Ascending aorta (tissue), 2 donors: ENCODE measurements at regions not wholly inside any gene's neighbourhood (a gene's known extent, or its start where the extent isn't known, plus 50 kb on each side); places are given as distances from the start of the nearest gene placed in this dataset.
"Not testable (repeated sequence)": the region's sequence is repeated elsewhere in the genome, so short reads cannot be mapped to it uniquely, and the experiment has no call there.

Experiments used
- DNase-seq, 2 donors: peaks; one replicate each; pipeline ENCODE4 v3.0.0-alpha.2; 2019; ENCODE audit warnings: low spot score in 2 of 2
- H3K27ac ChIP-seq, 2 donors: fragments of 200-600 bp; sonication (generic); one replicate each; pipeline ENCODE4 v1.5.1; 2016 to 2017; ENCODE audit warnings: mild to moderate bottlenecking in 1 of 2
- H3K27me3 ChIP-seq: fragments of 200-600 bp; sonication (generic); one replicate; pipeline ENCODE4 v1.5.1; 2017
- H3K36me3 ChIP-seq, 2 donors: fragments of 200-600 bp; sonication (generic); one replicate each; pipeline ENCODE4 v1.5.1; 2016
- H3K4me1 ChIP-seq, 2 donors: fragments of 200-600 bp; sonication (generic); one replicate each; pipeline ENCODE4 v1.5.1; 2016 to 2017; ENCODE audit warnings: mild to moderate bottlenecking in 1 of 2
- H3K4me3 ChIP-seq, 2 donors: fragments of 200-600 bp; sonication (generic); one replicate each; pipeline ENCODE4 v1.5.1; 2016 to 2017; ENCODE audit warnings: mild to moderate bottlenecking in 1 of 2
- H3K9me3 ChIP-seq, 2 donors: fragments of 200-600 bp; sonication (generic); one replicate each; pipeline ENCODE4 v1.5.1; 2016
- intact Hi-C: fragments of 100-400 bp; cut with DNase I; formaldehyde crosslinking; loops from one replicate; pipeline ENCODE4 v1.15.1; 2023
- TF ChIP-seq, protein P1 (sequence below), 3 experiments: fragments of 200-600 bp in 2 of 3; fragments of 450-650 bp in 1 of 3; sonication (generic) in 2 of 3; IDR thresholded peaks; one replicate each; pipeline ENCODE4 v1.5.1; 2016 to 2019; ENCODE audit warnings: antibody characterized with exemption in 3 of 3, mild to moderate bottlenecking in 1 of 3, moderate library complexity in 1 of 3

DNA sequence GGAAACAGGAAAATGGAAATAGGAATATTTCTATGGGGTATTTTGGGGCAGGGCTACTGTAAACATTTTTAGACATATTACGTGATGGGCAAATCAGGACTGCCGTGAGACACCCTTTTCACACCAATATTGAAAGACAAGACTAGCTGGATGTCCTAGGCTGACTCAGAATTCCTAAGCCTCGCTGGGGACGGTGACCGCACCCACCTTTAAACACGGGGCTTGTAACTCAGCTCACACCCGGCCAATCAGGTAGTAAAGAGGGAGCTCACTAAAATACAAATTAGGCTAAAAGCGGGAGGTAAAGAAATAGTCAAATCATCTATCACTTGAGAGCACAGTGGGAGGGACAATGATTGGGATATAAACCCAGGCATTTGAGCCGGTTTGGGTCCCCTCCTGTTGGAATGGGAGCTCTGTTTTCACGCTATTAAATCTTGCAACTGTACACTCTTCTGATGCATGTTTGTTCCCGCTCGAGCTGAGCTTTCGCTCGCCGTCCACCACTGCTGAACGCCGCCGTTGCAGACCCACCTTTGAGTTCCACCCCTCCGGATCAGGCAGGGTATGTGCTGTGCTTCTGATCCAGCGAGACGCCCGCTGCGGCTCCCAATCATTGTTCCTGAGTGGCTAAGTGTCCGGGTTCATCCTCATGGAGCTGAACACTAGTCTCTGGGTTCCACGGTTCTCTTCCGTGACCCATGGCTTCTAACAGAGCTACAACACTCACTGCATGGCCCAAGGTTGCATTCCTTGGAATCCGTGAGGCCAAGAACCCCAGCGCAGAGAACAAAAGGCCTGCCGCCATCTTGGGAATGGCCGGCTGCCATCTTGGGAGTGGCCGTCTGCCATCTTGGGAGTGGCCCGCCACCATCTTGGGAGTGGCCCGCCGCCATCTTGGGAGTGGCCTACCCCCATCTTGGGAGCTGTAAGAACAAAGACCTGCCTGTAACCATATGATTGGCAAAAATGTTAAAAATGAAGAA, 152.6 kb downstream of the CRLF2 start:
- H3K4me3 ChIP-seq: no peak overlapping the region
- peaks cover 0 to 9% of the 10 kb centered on the region in 2 donors for H3K9me3 ChIP-seq
- intact Hi-C loops: no loop called here
- H3K36me3 ChIP-seq: no peaks in the 10 kb centered on the region
- H3K27ac ChIP-seq: no peak overlapping the region
- H3K27me3 ChIP-seq: no peaks in the 10 kb centered on the region
- DNase-seq: peak in 1 of 2 donors; percentile 50
- H3K4me1 ChIP-seq: no peaks in the 10 kb centered on the region
- TF ChIP-seq, protein P1, sequence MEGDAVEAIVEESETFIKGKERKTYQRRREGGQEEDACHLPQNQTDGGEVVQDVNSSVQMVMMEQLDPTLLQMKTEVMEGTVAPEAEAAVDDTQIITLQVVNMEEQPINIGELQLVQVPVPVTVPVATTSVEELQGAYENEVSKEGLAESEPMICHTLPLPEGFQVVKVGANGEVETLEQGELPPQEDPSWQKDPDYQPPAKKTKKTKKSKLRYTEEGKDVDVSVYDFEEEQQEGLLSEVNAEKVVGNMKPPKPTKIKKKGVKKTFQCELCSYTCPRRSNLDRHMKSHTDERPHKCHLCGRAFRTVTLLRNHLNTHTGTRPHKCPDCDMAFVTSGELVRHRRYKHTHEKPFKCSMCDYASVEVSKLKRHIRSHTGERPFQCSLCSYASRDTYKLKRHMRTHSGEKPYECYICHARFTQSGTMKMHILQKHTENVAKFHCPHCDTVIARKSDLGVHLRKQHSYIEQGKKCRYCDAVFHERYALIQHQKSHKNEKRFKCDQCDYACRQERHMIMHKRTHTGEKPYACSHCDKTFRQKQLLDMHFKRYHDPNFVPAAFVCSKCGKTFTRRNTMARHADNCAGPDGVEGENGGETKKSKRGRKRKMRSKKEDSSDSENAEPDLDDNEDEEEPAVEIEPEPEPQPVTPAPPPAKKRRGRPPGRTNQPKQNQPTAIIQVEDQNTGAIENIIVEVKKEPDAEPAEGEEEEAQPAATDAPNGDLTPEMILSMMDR (IDR thresholded peaks at IDR 0.05): no peak

DNA sequence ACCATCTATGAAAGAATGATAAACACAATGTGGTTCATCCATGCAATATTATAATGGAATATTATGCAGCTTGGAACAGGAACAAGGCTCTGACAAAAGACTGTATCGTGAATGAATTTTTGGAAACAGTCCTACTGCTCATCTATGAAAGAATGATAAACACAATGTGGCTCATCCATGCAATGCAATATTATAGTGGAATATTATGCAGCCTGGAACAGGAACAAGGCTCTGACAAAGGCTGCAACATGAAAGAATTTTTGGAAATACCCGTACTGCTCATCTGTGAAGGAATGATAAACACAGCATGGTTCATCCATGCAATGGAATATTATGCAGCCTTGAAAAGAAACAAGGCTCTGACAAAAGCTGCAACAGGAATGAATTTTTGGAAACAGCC, 158.8 kb downstream of the CRLF2 start:
- H3K36me3 ChIP-seq, H3K4me1 ChIP-seq, intact Hi-C loops, DNase-seq, H3K27ac ChIP-seq, H3K4me3 ChIP-seq, H3K27me3 ChIP-seq: not testable (repeated sequence)
- H3K9me3 ChIP-seq: peaks cover 5 to 34% of the 10 kb centered on the region in 2 donors

DNA sequence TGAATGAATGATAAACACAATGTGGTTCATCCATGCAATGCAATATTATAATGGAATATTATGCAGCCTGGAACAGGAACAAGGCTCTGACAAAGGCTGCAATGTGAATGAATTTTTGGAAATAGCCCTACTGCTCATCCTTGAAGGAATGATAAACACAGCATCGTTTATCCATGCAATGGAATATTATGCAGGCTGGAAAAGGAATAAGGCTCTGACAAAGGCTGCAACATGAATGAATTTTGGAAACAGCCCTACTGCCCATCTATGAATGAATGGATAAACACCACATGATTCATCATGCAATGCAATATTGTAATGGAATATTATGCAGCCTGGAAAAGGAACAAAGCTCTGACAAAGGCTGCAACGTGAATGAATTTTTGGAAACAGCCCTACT, 159.4 kb downstream of the CRLF2 start:
- no peak for DNase-seq
- Histone ChIP-seq H3K36me3 (no peaks in the 10 kb centered on the region), H3K4me3 (no peak overlapping the region), H3K4me1 (no peaks in the 10 kb centered on the region), H3K27me3 (no peaks in the 10 kb centered on the region), H3K9me3 (peaks cover 5 to 34% of the 10 kb centered on the region in 2 donors), H3K27ac (no peak overlapping the region)
- intact Hi-C loops: no loop called here
- TF ChIP-seq, protein P1 (IDR thresholded peaks at IDR 0.05): no peak

DNA sequence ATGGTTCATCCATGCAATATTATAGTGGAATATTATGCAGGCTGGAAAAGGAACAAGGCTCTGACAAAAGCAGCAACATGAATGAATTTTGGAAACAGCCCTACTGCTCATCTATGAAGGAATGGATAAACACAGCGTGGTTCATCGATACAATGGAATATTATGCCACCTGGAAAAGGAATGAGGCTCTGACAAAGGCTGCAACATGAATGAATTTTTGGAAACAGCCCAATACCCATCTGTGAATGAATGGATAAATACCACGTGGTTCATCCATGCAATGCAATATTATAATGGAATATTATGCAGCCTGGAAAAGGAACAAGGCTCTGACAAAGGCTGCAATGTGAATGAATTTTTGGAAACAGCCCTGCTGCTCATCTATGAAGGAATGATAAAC, 160.4 kb downstream of the CRLF2 start:
- Histone ChIP-seq H3K27me3 (no peaks in the 10 kb centered on the region), H3K4me1 (no peaks in the 10 kb centered on the region), H3K4me3 (no peak overlapping the region), H3K36me3 (no peaks in the 10 kb centered on the region), H3K9me3 (peaks cover 5 to 34% of the 10 kb centered on the region in 2 donors), H3K27ac (no peak overlapping the region)
- no peak for DNase-seq
- TF ChIP-seq, protein P1 (IDR thresholded peaks at IDR 0.05): no peak
- intact Hi-C loops: no loop called here

DNA sequence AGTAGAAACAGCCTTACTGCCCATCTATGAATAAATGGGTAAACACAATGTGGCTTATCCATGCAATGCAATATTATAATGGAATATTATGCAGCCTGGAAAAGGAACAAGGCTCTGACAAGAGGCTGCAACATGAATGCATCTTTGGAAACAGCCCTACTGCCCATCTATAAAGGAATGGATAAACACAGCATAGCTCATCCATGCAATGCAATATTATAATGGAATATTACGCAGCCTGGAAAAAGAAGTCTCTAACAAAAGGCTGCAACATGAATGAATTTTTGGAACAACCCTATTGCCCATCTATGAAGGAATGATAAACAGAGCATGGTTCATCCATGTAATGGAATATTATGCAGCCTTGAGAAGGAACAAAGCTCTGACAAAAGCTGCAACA, 161.0 kb downstream of the CRLF2 start:
- Histone ChIP-seq H3K9me3 (peaks cover 6 to 37% of the 10 kb centered on the region in 2 donors), H3K4me3 (no peak overlapping the region), H3K36me3 (no peaks in the 10 kb centered on the region), H3K27me3 (no peaks in the 10 kb centered on the region), H3K27ac (no peak overlapping the region), H3K4me1 (no peaks in the 10 kb centered on the region)
- no peak for DNase-seq
- TF ChIP-seq, protein P1 (IDR thresholded peaks at IDR 0.05): no peak
- intact Hi-C loops: no loop called here

DNA sequence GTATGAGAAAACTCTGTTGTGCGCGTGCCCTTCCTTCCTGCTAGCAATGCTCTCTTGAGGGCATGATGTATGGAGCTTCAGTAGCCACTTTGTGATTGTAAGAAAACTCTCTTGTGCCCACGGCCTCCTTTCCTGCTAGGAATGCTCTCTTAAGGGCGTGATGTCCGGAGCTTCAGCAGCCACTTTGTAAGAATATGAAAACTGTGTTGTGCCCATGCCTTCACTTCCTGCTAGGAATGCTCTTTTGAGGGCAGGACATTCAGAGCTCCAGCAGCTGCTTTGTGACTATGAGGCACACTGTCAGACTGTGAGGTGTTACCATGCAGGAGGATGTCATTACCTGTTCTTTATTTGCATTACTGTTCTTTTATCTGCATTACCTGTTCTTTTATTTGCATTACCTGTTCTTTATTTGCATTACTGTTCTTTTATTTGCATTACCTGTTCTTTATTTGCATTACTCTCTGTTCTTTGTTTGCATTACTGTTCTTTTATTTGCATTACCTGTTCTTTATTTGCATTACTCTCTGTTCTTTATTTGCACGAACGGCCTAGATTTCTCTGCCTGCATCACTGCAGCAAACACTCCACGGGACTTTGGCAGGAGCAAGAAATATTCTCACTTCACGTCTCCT, 166.7 kb downstream of the CRLF2 start:
- intact Hi-C loops: no loop called here
- Histone ChIP-seq H3K27me3 (no peaks in the 10 kb centered on the region), H3K36me3 (no peaks in the 10 kb centered on the region), H3K9me3 (peaks cover 9 to 17% of the 10 kb centered on the region in 2 donors), H3K4me1 (no peaks in the 10 kb centered on the region), H3K27ac (no peak overlapping the region), H3K4me3 (no peak overlapping the region)
- peak in 1 of 2 donors; percentile 15 for DNase-seq
- TF ChIP-seq, protein P1 (IDR thresholded peaks at IDR 0.05): no peak
